KBM-7 (cell line): ENCODE measurements at regions not wholly inside any gene's neighbourhood (a gene's known extent, or its start where the extent isn't known, plus 50 kb on each side); places are given as distances from the start of the nearest gene placed in this dataset.

Source experiments
- DNase-seq: peaks from one replicate; pipeline ENCODE4 v3.0.0-alpha.2; 2015
- in situ Hi-C: fragments of 300-500 bp; cut with MboI; formaldehyde crosslinking; loops from 2 replicates; pipeline ENCODE4 v1.14.3; 2020; ENCODE audit warnings: low sequenced_read_pairs, low pct_unique_long_range_greater_than_20kb, mixed read lengths

- no peak for DNase-seq
- in situ Hi-C loops: no loop called here
Observed at GRCh38 chr2:58501371-58502160, 260.4 kb upstream of the FANCL start.

GRCh38 chr2:58497168-58497567 lies 256.0 kb upstream of the FANCL start:
- in situ Hi-C loops: no loop called here
- no peak for DNase-seq

GRCh38 chr2:58495806-58496205 lies 254.7 kb upstream of the FANCL start:
- in situ Hi-C loops: no loop called here
- DNase-seq: no peak

GRCh38 chr2:58494071-58494501 lies 253.0 kb upstream of the FANCL start:
- DNase-seq: no peak
- in situ Hi-C loops: no loop called here

GRCh38 chr2:58484629-58485028 lies 243.5 kb upstream of the FANCL start:
- in situ Hi-C loops: no loop called here
- no peak for DNase-seq

GRCh38 chr2:58484221-58484620 lies 243.1 kb upstream of the FANCL start:
- no peak for DNase-seq
- in situ Hi-C loops: no loop called here

GRCh38 chr2:58483307-58483706 lies 242.2 kb upstream of the FANCL start:
- in situ Hi-C loops: no loop called here
- DNase-seq: no peak

GRCh38 chr2:58481670-58482069 lies 240.5 kb upstream of the FANCL start:
- no peak for DNase-seq
- in situ Hi-C loops: no loop called here

- in situ Hi-C loops: no loop called here
Observed at GRCh38 chr2:58480141-58480540, 239.0 kb upstream of the FANCL start.

GRCh38 chr2:58479535-58480140 lies 238.5 kb upstream of the FANCL start:
- in situ Hi-C loops: no loop called here
- no peak for DNase-seq

More at GRCh38 chr2:58480141-58480540, 239.0 kb upstream of the FANCL start:
- no peak for DNase-seq

- in situ Hi-C loops: no loop called here
- no peak for DNase-seq
Observed at GRCh38 chr2:58476556-58476955, 235.4 kb upstream of the FANCL start.

GRCh38 chr2:58475756-58476155 lies 234.6 kb upstream of the FANCL start:
- in situ Hi-C loops: no loop called here
- DNase-seq: no peak

- DNase-seq: no peak
- in situ Hi-C loops: loop anchor here (25.0 kb wide), 1 partner anchor 711 kb away; no protein-coding TSS in a partner anchor
Observed at GRCh38 chr2:58473165-58473564, 232.0 kb upstream of the FANCL start.

- DNase-seq: no peak
- in situ Hi-C loops: loop anchor here (25.0 kb wide), 1 partner anchor 705 kb away; no protein-coding TSS in a partner anchor
Observed at GRCh38 chr2:58466804-58467203, 225.7 kb upstream of the FANCL start.

GRCh38 chr2:58466021-58466420 lies 224.9 kb upstream of the FANCL start:
- peak; percentile 44 for DNase-seq
- in situ Hi-C loops: loop anchor here (25.0 kb wide), 1 partner anchor 704 kb away; no protein-coding TSS in a partner anchor

- no peak for DNase-seq
- in situ Hi-C loops: loop anchor here (25.0 kb wide), 1 partner anchor 698 kb away; no protein-coding TSS in a partner anchor
Observed at GRCh38 chr2:58460670-58461069, 219.5 kb upstream of the FANCL start.

GRCh38 chr2:58449286-58450010 lies 208.3 kb upstream of the FANCL start:
- DNase-seq: peak; percentile 39
- in situ Hi-C loops: loop anchor here (25.0 kb wide), 1 partner anchor 687 kb away; no protein-coding TSS in a partner anchor

- no peak for DNase-seq
- in situ Hi-C loops: no loop called here
Observed at GRCh38 chr2:58448845-58449244, 207.7 kb upstream of the FANCL start.

- DNase-seq: peak; percentile 83
- in situ Hi-C loops: no loop called here
Observed at GRCh38 chr2:58448065-58448507, 207.0 kb upstream of the FANCL start.

GRCh38 chr2:58447586-58447985 lies 206.5 kb upstream of the FANCL start:
- in situ Hi-C loops: no loop called here

More at GRCh38 chr2:58447586-58447985, 206.5 kb upstream of the FANCL start:
- DNase-seq: no peak
